Natural killer cell (primary cell): ENCODE measurements at regions not wholly inside any gene's neighbourhood (a gene's known extent, or its start where the extent isn't known, plus 50 kb on each side); places are given as distances from the start of the nearest gene placed in this dataset.
"Not testable (repeated sequence)": the region's sequence is repeated elsewhere in the genome, so short reads cannot be mapped to it uniquely, and the experiment has no call there.

Experiments
- ATAC-seq, 3 donors: fragments of 150-1000 bp in 2 of 3; fragments of 200-7000 bp in 1 of 3; cut with Tn5 transposase; 1 replicate in 1 of 3; 2 replicates in 2 of 3; pipeline ENCODE4 v1.10.0; 2021; ENCODE audit warnings: mild to moderate bottlenecking in 2 of 3, moderate library complexity in 2 of 3
- DNase-seq, 2 donors: peaks; one replicate each; pipeline versions ENCODE4 v3.0.0 to v3.0.0-alpha.2; 2013 to 2021; ENCODE audit warnings: mixed read lengths in 1 of 2
- H3K27ac ChIP-seq: one replicate; pipeline ENCODE4 v1.5.1; 2013; ENCODE audit warnings: mild to moderate bottlenecking, low read length
- H3K27me3 ChIP-seq: one replicate; pipeline ENCODE4 v1.6.1; 2013; ENCODE audit warnings: low read length; ENCODE audit not compliant: control insufficient read depth, insufficient read depth
- H3K36me3 ChIP-seq: one replicate; pipeline ENCODE4 v1.6.1; 2013; ENCODE audit warnings: low read length; ENCODE audit not compliant: control insufficient read depth, insufficient read depth
- H3K4me1 ChIP-seq: one replicate; pipeline ENCODE4 v1.6.1; 2013; ENCODE audit warnings: low read length; ENCODE audit not compliant: control insufficient read depth, insufficient read depth
- H3K4me3 ChIP-seq: one replicate; pipeline ENCODE4 v1.5.1; 2013; ENCODE audit warnings: low read length
- H3K9me3 ChIP-seq: one replicate; pipeline ENCODE4 v1.6.1; 2013; ENCODE audit warnings: low read length; ENCODE audit not compliant: control insufficient read depth, insufficient read depth
- H3K27ac Mint-ChIP-seq, 2 donors: one replicate each; pipeline ENCODE4 v1.8.0; 2022; ENCODE audit warnings: mild to moderate bottlenecking in 2 of 2, mixed read lengths in 2 of 2, moderate library complexity in 1 of 2
- H3K27me3 Mint-ChIP-seq, 2 donors: one replicate each; pipeline ENCODE4 v1.8.0; 2022; ENCODE audit warnings: low read depth in 2 of 2, mixed read lengths in 2 of 2
- H3K36me3 Mint-ChIP-seq: one replicate; pipeline ENCODE4 v1.8.0; 2022; ENCODE audit warnings: mixed read lengths
- H3K4me1 Mint-ChIP-seq, 2 donors: one replicate each; pipeline ENCODE4 v1.8.0; 2022; ENCODE audit warnings: mixed read lengths in 2 of 2
- H3K4me3 Mint-ChIP-seq: one replicate; pipeline ENCODE4 v1.8.0; 2022; ENCODE audit warnings: mild to moderate bottlenecking, moderate library complexity, mixed read lengths
- H3K9me3 Mint-ChIP-seq, 2 donors: one replicate each; pipeline ENCODE4 v1.8.0; 2022; ENCODE audit warnings: mixed read lengths in 2 of 2
- WGBS: methylation state at CpG from one replicate; pipeline ENCODE4 v1.1.7; 2013; ENCODE audit warnings: missing lambda C conversion rate; ENCODE audit not compliant: insufficient coverage; 5-methylcytosine and 5-hydroxymethylcytosine counted together
- intact Hi-C: fragments of 100-400 bp; cut with micrococcal nuclease; formaldehyde crosslinking; loops from one replicate; pipeline ENCODE4 v1.14.2; 2022
- TF ChIP-seq, protein P1 (sequence below): fragments of 200-600 bp; IDR thresholded peaks from one replicate; pipeline ENCODE4 v1.8.0; 2022; ENCODE audit warnings: antibody characterized with exemption

DNA sequence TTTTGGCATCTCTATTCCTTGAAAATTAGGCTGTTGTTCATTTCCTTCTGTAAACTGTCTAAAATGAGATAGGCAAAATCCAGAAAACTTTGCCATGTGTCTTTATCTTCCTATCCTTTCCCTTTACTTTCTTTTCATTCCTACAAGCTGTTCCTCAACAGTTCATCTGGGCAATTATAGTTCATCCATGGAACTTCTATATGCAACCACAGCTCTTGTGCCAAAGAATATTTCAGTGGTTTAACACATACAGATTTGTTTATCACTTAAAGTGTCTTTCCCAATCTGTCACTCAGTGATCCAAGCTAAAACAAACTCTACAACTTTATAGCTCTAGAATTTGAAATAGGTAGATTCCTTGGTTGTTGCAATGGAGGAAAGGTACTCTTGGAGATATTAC is 230.3 kb upstream of the EPHA6 start:
- no peaks in the 10 kb centered on the region for H3K27me3 ChIP-seq
- H3K27ac Mint-ChIP-seq = no peak overlapping the region
- intact Hi-C loops = no loop called here
- no peaks in the 10 kb centered on the region for H3K4me1 Mint-ChIP-seq
- H3K4me1 ChIP-seq = no peaks in the 10 kb centered on the region
- no peaks in the 10 kb centered on the region for H3K36me3 ChIP-seq
- H3K9me3 ChIP-seq = peaks cover 4% of the 10 kb centered on the region
- no peak overlapping the region for H3K4me3 Mint-ChIP-seq
- no peak overlapping the region for H3K4me3 ChIP-seq
- H3K9me3 Mint-ChIP-seq = peaks cover 14 to 15% of the 10 kb centered on the region in 2 donors
- peaks cover 17% of the 10 kb centered on the region for H3K36me3 Mint-ChIP-seq
- no peak overlapping the region for H3K27ac ChIP-seq
- DNase-seq (no peak), ATAC-seq (no peak)
- TF ChIP-seq, protein P1, sequence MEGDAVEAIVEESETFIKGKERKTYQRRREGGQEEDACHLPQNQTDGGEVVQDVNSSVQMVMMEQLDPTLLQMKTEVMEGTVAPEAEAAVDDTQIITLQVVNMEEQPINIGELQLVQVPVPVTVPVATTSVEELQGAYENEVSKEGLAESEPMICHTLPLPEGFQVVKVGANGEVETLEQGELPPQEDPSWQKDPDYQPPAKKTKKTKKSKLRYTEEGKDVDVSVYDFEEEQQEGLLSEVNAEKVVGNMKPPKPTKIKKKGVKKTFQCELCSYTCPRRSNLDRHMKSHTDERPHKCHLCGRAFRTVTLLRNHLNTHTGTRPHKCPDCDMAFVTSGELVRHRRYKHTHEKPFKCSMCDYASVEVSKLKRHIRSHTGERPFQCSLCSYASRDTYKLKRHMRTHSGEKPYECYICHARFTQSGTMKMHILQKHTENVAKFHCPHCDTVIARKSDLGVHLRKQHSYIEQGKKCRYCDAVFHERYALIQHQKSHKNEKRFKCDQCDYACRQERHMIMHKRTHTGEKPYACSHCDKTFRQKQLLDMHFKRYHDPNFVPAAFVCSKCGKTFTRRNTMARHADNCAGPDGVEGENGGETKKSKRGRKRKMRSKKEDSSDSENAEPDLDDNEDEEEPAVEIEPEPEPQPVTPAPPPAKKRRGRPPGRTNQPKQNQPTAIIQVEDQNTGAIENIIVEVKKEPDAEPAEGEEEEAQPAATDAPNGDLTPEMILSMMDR = no peak
- no peaks in the 10 kb centered on the region for H3K27me3 Mint-ChIP-seq

GRCh38 chr3:96606865-96607264 is 207.5 kb upstream of the EPHA6 start:
- H3K4me3 ChIP-seq, intact Hi-C loops, H3K27me3 ChIP-seq, H3K4me3 Mint-ChIP-seq, ATAC-seq, H3K9me3 ChIP-seq, H3K27me3 Mint-ChIP-seq, H3K27ac Mint-ChIP-seq, H3K4me1 ChIP-seq, DNase-seq, H3K36me3 ChIP-seq, H3K27ac ChIP-seq, H3K4me1 Mint-ChIP-seq: not testable (repeated sequence)
- peaks cover 15 to 21% of the 10 kb centered on the region in 2 donors for H3K9me3 Mint-ChIP-seq
- 73% methylated on average over 6 of the region's 6 CpGs for WGBS
- H3K36me3 Mint-ChIP-seq = peaks cover 23% of the 10 kb centered on the region

GRCh38 chr3:96619475-96619874 is 194.9 kb upstream of the EPHA6 start:
- peaks cover 0 to 8% of the 10 kb centered on the region in 2 donors for H3K9me3 Mint-ChIP-seq
- Histone ChIP-seq H3K4me3 (no peak overlapping the region), H3K27me3 (no peaks in the 10 kb centered on the region), H3K4me1 (no peaks in the 10 kb centered on the region), H3K36me3 (no peaks in the 10 kb centered on the region), H3K27ac (no peak overlapping the region), H3K9me3 (peaks cover 9% of the 10 kb centered on the region)
- intact Hi-C loops = no loop called here
- DNase-seq = no peak
- H3K4me1 Mint-ChIP-seq = no peaks in the 10 kb centered on the region
- ATAC-seq = no peak
- 90% methylated on average over 18 of the region's 20 CpGs for WGBS
- TF ChIP-seq, protein P1 = no peak
- no peak overlapping the region for H3K4me3 Mint-ChIP-seq
- no peak overlapping the region for H3K27ac Mint-ChIP-seq
- no peaks in the 10 kb centered on the region for H3K27me3 Mint-ChIP-seq
- no peaks in the 10 kb centered on the region for H3K36me3 Mint-ChIP-seq

- intact Hi-C loops = no loop called here
- no peak overlapping the region for H3K4me3 ChIP-seq
- H3K4me1 ChIP-seq = no peaks in the 10 kb centered on the region
- Mint-ChIP-seq H3K4me1 (no peaks in the 10 kb centered on the region), H3K36me3 (no peaks in the 10 kb centered on the region), H3K27ac (no peak overlapping the region), H3K27me3 (no peaks in the 10 kb centered on the region), H3K4me3 (no peak overlapping the region), H3K9me3 (peaks cover 3 to 12% of the 10 kb centered on the region in 2 donors)
- H3K9me3 ChIP-seq = peaks cover 9% of the 10 kb centered on the region
- no peaks in the 10 kb centered on the region for H3K27me3 ChIP-seq
- no peak overlapping the region for H3K27ac ChIP-seq
- ATAC-seq (peak in 1 of 3 donors; percentile 27), DNase-seq (no peak)
- TF ChIP-seq, protein P1 = no peak
- 95% methylated on average over 2 of the region's 2 CpGs for WGBS
- H3K36me3 ChIP-seq = no peaks in the 10 kb centered on the region
Measured at GRCh38 chr3:96622878-96623277, 191.5 kb upstream of the EPHA6 start.
